Fibroblast of pulmonary artery (primary cell): ENCODE measurements at regions not wholly inside any gene's neighbourhood (a gene's known extent, or its start where the extent isn't known, plus 50 kb on each side); places are given as distances from the start of the nearest gene placed in this dataset.

Source experiments
- DNase-seq: peaks from one replicate; pipeline ENCODE4 v3.0.0-alpha.2; 2010; ENCODE audit warnings: low read depth
- H3K4me3 ChIP-seq: replicated peaks from 2 replicates; pipeline ENCODE4 v1.5.1; 2011; ENCODE audit warnings: low read depth, mild to moderate bottlenecking, control low read depth, low read length, moderate library complexity
- CTCF ChIP-seq: IDR thresholded peaks from 2 replicates; pipeline ENCODE4 v1.5.1; 2011; ENCODE audit warnings: mild to moderate bottlenecking, control low read depth, low read length, inconsistent platforms; ENCODE audit errors: missing control alignments

DNA sequence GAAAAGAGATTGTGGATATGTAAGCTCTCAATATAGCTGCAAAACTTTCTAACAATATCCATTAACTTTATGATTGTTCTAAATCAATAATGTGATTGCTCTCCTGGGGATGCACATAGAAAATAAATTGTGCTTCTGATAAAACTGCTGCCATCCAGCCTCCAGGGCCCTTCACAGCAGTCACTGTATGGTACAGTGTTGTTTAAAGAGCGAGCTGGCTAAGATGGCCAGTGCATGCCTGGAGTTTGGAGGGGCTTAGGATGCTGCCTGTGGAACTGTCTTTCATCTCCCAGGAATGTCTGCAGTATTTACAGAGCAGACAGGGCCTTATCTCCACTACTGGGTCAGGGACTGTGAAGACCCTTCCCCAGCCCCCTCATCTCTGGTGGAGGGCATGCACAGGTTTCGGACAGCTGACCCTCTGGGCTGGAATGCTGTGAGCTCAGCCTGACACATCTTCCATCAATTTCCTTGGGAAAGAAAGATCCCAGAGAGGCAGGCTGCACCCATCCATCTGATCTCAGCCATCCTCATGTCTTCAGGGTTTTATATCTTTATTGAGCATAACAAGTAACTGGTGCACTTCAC, 137.0 kb downstream of the PLPP3 start:
- no peak overlapping the region for H3K4me3 ChIP-seq
- DNase-seq: no peak
- TF ChIP-seq CTCF: no peak

DNA sequence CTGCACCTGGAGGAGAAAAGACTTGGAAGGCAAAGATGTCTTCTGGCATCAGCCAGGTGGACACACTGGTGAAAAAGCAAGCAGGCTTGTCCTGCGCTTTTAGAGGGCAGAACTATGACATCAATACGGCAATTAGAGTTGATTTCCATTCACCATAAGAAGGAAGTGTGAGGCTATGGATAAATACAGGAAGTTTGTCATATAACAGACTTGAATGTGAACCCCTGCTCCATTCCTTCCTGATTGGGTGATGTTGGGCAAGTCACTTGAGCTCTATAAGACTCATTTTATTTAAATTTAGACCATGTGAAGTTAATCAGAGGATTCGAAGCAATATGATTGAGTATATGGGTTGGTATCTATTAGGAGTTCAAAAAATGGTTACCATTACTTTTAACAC, 137.8 kb downstream of the PLPP3 start:
- H3K4me3 ChIP-seq: no peak overlapping the region
- DNase-seq: no peak
- no peak for TF ChIP-seq CTCF

GRCh38 chr1:56439610-56440264, 139.6 kb downstream of the PLPP3 start:
- no peak for DNase-seq
- H3K4me3 ChIP-seq: no peak overlapping the region
- TF ChIP-seq CTCF: no peak

DNA sequence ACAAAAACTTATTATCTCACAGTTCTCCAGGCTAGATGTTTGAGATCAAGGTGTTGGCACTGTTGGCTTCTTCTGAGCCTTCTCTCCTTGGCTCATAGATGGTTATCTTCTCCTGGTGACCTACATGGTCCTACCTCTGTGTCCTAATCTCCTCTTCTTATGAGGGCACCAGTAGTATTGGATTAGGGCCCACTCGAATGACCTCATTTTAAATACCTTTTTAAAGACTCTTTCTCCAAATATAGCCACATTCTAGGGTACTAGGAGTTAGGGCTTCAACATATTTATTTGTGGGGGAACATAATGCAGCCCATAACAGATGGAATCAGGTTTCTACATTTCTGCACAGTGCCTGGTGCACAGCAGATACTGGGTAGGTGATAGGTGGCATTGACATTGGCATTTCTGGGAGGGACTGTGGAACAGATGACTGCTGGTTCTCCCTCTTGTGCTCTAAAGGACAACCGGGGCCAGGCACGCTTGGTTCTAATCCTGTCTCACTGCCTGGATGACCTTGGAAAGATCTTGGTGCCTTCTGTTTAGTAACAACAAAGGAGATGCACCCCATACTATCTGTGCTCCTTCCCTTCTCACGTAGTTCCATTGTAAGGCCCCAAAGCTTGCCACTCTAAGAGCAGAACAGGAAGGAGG, 140.3 kb downstream of the PLPP3 start:
- no peak for DNase-seq
- no peak for TF ChIP-seq CTCF
- no peak overlapping the region for H3K4me3 ChIP-seq

GRCh38 chr1:56437959-56438358, 141.4 kb downstream of the PLPP3 start:
- H3K4me3 ChIP-seq: no peak overlapping the region
- TF ChIP-seq CTCF: no peak
- DNase-seq: peak; percentile 49

- TF ChIP-seq CTCF: no peak
- no peak overlapping the region for H3K4me3 ChIP-seq
- DNase-seq: no peak
These were observed 142.4 kb downstream of the PLPP3 start for GRCh38 chr1:56436912-56437417.
